SK-N-SH treated with all-trans-retinoic acid at 6 μM for 48 hours (cell line): ENCODE measurements at regions not wholly inside any gene's neighbourhood (a gene's known extent, or its start where the extent isn't known, plus 50 kb on each side); places are given as distances from the start of the nearest gene placed in this dataset.

Experiments
- ATAC-seq: fragments of 200-7000 bp; cut with Tn5 transposase; 3 replicates; pipeline ENCODE4 v1.9.1; 2020; ENCODE audit warnings: mild to moderate bottlenecking, moderate library complexity
- ARNTL ChIP-seq: fragments of 450-650 bp; formaldehyde crosslinking; IDR thresholded peaks from 2 replicates; pipeline ENCODE4 v1.5.0; 2020; ENCODE audit warnings: low read depth, mild to moderate bottlenecking, moderate library complexity, borderline replicate concordance
- BACH2 ChIP-seq: fragments of 250-450 bp; sonication (Bioruptor Pico); IDR thresholded peaks from 2 replicates; pipeline ENCODE4 v1.9.0; 2021; ENCODE audit warnings: mild to moderate bottlenecking, borderline replicate concordance
- ESRRG ChIP-seq: fragments of 250-450 bp; sonication (Bioruptor Pico); IDR thresholded peaks from 2 replicates; pipeline ENCODE4 v1.6.1; 2021; ENCODE audit warnings: mild to moderate bottlenecking
- GLIS3 ChIP-seq: fragments of 250-450 bp; sonication (Bioruptor Pico); IDR thresholded peaks from 2 replicates; pipeline ENCODE4 v1.5.0; 2020; ENCODE audit warnings: mild to moderate bottlenecking, moderate library complexity
- ISL1 ChIP-seq: fragments of 250-450 bp; sonication (Bioruptor Pico); IDR thresholded peaks from 2 replicates; pipeline ENCODE4 v2.1.2; 2022; ENCODE audit warnings: mild to moderate bottlenecking, moderate library complexity
- PPARA ChIP-seq: fragments of 250-450 bp; sonication (Bioruptor Pico); IDR thresholded peaks from 2 replicates; pipeline ENCODE4 v1.5.0; 2020; ENCODE audit warnings: mild to moderate bottlenecking, borderline replicate concordance
- RARB ChIP-seq: fragments of 250-450 bp; sonication (Bioruptor Pico); IDR thresholded peaks from 2 replicates; pipeline ENCODE4 v1.8.0; 2021; ENCODE audit warnings: mild to moderate bottlenecking, moderate library complexity
- TOX ChIP-seq: fragments of 250-450 bp; sonication (Bioruptor Pico); IDR thresholded peaks from 2 replicates; pipeline ENCODE4 v1.8.0; 2021; ENCODE audit warnings: mild to moderate bottlenecking, moderate library complexity, borderline replicate concordance
- ZFP3 ChIP-seq: fragments of 250-450 bp; sonication (Bioruptor Pico); IDR thresholded peaks from 2 replicates; pipeline ENCODE4 v1.5.0; 2020; ENCODE audit warnings: mild to moderate bottlenecking, moderate library complexity
- ZNF565 ChIP-seq: fragments of 450-650 bp; formaldehyde crosslinking; conservative IDR thresholded peaks from 2 replicates; pipeline ENCODE4 v1.5.0; 2020; ENCODE audit warnings: low read depth, mild to moderate bottlenecking, moderate library complexity
- ZNF70 ChIP-seq: fragments of 450-650 bp; formaldehyde crosslinking; IDR thresholded peaks from 2 replicates; pipeline ENCODE4 v1.5.0; 2020; ENCODE audit warnings: mild to moderate bottlenecking, moderate library complexity
- TF ChIP-seq, protein P1 (sequence below): fragments of 250-450 bp; sonication (Bioruptor Pico); IDR thresholded peaks from 2 replicates; pipeline ENCODE4 v1.5.0; 2020; ENCODE audit warnings: mild to moderate bottlenecking, moderate library complexity
- TF ChIP-seq, protein P2 (sequence below): fragments of 250-450 bp; sonication (Bioruptor Pico); IDR thresholded peaks from 2 replicates; pipeline ENCODE4 v1.5.1; 2020; ENCODE audit warnings: low read depth, mild to moderate bottlenecking, moderate library complexity
- TF ChIP-seq, protein P3 (sequence below): fragments of 250-450 bp; sonication (Bioruptor Pico); IDR thresholded peaks from 2 replicates; pipeline ENCODE4 v1.8.0; 2021; ENCODE audit warnings: low read depth, mild to moderate bottlenecking, moderate library complexity, borderline replicate concordance

DNA sequence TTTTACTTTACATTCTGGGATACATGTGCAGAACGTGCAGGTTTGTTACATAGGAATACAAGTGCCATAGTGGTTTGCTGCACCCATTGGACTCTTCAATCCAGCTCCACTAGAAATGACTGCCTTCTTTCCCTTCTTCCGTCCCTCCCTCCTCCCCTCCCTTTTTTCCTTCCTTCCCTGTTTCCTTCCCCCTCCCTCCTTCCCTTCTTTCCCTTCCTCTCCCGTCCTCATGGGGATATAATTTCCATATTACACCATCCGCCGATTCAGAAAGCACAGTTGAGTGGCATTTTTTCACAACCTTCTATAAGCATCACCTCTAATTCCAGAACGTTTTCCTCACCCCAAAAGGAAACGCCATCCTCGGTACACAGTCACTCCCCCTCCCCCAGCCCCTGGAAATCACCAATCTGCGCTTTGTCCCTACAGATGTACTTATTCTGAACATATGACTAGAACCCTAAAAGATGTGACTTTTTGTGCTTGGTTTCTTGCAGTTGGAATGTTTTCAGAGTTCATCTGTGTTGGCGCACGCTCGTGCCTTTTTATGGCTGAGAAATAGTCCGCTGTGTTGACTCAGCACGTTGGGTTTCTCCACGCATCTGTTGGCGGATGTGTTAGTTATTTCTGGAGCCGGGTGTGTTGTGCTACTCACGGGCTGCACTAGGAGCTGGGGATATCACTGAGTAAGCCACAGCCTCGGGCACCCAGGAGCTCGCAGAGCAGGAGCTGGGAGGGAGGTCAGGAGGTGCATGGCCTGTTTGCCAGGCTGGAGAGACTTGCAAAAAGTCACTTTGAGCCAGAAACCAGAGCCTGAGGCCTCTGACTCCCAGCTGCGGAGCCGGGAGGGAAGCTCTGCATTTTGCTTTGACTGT, 336.4 kb downstream of the SEC14L1 start (continued):
- TF ChIP-seq, protein P1, sequence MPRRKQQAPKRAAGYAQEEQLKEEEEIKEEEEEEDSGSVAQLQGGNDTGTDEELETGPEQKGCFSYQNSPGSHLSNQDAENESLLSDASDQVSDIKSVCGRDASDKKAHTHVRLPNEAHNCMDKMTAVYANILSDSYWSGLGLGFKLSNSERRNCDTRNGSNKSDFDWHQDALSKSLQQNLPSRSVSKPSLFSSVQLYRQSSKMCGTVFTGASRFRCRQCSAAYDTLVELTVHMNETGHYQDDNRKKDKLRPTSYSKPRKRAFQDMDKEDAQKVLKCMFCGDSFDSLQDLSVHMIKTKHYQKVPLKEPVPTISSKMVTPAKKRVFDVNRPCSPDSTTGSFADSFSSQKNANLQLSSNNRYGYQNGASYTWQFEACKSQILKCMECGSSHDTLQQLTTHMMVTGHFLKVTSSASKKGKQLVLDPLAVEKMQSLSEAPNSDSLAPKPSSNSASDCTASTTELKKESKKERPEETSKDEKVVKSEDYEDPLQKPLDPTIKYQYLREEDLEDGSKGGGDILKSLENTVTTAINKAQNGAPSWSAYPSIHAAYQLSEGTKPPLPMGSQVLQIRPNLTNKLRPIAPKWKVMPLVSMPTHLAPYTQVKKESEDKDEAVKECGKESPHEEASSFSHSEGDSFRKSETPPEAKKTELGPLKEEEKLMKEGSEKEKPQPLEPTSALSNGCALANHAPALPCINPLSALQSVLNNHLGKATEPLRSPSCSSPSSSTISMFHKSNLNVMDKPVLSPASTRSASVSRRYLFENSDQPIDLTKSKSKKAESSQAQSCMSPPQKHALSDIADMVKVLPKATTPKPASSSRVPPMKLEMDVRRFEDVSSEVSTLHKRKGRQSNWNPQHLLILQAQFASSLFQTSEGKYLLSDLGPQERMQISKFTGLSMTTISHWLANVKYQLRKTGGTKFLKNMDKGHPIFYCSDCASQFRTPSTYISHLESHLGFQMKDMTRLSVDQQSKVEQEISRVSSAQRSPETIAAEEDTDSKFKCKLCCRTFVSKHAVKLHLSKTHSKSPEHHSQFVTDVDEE (CRISPR knock-in tag) = peak; percentile 57; the same call in 1 of the 2 replicates
- TF ChIP-seq ZNF565 (CRISPR knock-in tag) = 0 out of 2 replicates have a peak, but pooled peaks have one; percentile 66
- no peak; the same call in 1 of the 2 replicates for TF ChIP-seq BACH2 (CRISPR knock-in tag)
- TF ChIP-seq ZFP3 = no peak
- no peak for TF ChIP-seq PPARA
- no peak for TF ChIP-seq ZNF70
- no peak for TF ChIP-seq GLIS3 (CRISPR knock-in tag)
- TF ChIP-seq TOX (CRISPR knock-in tag) = no peak
- TF ChIP-seq, protein P2, sequence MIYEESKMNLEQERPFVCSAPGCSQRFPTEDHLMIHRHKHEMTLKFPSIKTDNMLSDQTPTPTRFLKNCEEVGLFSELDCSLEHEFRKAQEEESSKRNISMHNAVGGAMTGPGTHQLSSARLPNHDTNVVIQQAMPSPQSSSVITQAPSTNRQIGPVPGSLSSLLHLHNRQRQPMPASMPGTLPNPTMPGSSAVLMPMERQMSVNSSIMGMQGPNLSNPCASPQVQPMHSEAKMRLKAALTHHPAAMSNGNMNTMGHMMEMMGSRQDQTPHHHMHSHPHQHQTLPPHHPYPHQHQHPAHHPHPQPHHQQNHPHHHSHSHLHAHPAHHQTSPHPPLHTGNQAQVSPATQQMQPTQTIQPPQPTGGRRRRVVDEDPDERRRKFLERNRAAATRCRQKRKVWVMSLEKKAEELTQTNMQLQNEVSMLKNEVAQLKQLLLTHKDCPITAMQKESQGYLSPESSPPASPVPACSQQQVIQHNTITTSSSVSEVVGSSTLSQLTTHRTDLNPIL (CRISPR knock-in tag) = no peak

DNA sequence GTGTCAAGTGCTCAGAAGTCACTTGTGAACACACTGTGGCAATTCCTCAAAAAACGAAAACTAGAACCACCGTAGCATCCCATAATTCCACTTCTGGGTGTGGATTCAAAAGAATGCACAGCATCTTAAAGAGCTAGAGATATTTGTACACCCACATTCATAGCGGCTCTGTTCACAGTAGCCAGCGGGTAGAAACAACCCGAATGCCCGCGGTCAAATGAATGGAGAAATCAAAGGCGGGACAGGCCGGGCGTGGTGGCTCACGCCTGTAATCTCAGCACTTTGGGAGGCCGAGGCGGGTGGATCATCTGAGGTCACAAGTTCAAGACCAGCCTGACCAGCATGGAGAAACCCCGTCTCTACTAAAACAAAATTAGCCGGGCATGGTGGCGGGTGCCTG, 337.5 kb downstream of the SEC14L1 start:
- no peak for TF ChIP-seq ESRRG (CRISPR knock-in tag)
- TF ChIP-seq, protein P3, sequence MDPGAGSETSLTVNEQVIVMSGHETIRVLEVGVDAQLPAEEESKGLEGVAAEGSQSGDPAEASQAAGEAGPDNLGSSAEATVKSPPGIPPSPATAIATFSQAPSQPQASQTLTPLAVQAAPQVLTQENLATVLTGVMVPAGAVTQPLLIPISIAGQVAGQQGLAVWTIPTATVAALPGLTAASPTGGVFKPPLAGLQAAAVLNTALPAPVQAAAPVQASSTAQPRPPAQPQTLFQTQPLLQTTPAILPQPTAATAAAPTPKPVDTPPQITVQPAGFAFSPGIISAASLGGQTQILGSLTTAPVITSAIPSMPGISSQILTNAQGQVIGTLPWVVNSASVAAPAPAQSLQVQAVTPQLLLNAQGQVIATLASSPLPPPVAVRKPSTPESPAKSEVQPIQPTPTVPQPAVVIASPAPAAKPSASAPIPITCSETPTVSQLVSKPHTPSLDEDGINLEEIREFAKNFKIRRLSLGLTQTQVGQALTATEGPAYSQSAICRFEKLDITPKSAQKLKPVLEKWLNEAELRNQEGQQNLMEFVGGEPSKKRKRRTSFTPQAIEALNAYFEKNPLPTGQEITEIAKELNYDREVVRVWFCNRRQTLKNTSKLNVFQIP (CRISPR knock-in tag) = no peak
- no peak for TF ChIP-seq ISL1
- TF ChIP-seq ARNTL (CRISPR knock-in tag) = no peak
- no peak for ATAC-seq

DNA sequence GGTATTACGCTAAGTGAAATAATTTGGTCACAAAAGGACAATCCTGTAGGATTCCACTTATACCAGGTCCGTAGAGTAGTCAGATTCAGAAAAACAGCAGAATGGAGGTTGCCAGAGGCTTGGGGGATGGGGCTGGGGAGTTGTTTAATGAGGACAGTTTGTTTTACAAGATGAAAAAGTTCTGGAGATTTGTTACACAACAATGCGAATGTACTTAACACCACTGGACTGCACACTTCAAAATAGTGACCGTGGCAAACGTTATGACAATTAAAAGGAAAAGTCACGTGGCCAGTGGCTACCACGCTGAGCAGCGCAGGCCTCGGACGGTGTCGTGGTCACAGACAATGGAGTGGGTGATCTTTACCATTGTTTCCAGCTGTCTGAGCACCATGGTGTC, 338.1 kb downstream of the SEC14L1 start:
- ATAC-seq = no peak
- TF ChIP-seq ARNTL (CRISPR knock-in tag) (no peak), RARB (no peak), ZNF70 (no peak), GLIS3 (CRISPR knock-in tag) (no peak), BACH2 (CRISPR knock-in tag) (no peak)
- TF ChIP-seq, protein P1 (CRISPR knock-in tag) = no peak
- TF ChIP-seq, protein P3 (CRISPR knock-in tag) = no peak
